Renal pelvis (tissue), 1 donor: ENCODE measurements at regions not wholly inside any gene's neighbourhood (a gene's known extent, or its start where the extent isn't known, plus 50 kb on each side); places are given as distances from the start of the nearest gene placed in this dataset.

Experiments used
- DNase-seq: peaks from one replicate; pipeline ENCODE4 v3.0.0-alpha.2; 2013

DNA sequence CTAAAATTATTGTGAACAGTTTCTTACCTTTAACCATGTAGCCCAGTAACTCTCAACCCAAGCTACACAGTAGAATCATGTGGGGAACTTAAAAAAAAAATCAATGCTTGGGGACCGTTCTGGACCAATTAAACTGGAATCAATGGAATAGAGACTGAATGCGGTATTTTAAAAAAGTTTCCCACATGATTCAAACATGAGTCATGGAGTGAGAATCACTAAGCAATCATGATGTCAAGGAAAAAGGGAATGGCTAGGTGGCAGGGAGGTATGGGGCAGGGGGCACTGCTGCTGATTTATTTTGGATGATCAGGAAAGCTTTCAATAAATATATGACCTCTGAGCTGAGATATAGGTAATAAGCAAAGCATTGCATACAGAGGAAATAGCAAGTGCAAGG is 250.5 kb upstream of the RORA start:
- DNase-seq, result no peak

DNA sequence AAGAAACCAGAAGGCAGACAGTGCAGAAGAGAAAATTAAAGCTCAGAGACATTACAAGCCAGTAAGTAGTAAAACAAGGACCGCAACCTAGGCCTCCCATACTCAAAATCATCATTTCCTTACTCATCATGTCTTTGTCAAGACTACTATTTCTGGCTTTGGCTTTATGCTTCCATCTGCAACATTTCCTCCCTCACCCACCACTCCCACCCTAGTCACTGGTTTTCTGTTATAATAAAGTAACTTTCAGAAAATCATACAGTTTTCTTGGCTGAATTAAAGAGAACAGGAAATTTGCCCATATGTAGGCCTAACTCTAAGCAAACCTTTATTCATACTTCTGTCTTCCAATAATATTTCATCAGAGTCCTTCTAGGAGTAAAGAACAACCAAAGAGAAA is 247.6 kb upstream of the RORA start:
- DNase-seq, result no peak

DNA sequence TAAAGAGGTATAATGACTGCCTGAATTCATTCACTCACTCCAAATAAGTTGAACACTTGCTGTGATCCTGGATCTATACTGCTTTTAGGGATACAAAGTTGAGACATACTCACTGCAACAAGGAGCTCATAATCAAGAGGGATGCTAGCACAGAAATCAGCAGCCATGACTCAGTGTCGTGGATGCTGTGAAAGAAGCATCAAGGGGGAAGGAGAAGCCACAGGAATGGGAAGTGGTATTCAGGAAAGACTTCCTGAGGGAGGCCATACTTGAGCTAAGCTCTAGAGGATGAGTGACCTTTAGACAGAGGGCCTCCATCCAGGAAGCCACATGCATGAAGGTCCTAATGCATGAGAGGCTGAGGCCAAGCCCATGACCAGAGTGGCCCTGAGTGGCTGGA is 245.7 kb upstream of the RORA start:
- DNase-seq, result no peak

DNA sequence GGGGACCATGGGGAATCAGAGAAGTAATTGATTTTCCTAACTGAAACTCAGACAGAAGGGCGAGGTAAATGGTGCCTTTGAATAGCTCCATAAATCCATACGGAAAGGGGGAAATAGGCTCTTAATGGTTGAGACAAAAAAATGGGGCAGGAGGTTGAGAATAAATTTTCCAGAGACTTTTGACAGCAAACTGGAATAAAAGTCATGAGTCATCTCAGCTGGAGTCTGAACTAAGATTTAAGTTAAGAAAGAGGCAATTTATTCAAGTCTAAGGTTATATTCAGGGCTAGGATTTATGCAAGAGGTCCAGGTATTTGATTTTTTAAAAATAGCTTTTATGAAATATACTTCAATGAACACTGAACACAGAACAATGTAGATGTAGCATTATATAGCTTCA is 238.7 kb upstream of the RORA start:
- no peak for DNase-seq

DNA sequence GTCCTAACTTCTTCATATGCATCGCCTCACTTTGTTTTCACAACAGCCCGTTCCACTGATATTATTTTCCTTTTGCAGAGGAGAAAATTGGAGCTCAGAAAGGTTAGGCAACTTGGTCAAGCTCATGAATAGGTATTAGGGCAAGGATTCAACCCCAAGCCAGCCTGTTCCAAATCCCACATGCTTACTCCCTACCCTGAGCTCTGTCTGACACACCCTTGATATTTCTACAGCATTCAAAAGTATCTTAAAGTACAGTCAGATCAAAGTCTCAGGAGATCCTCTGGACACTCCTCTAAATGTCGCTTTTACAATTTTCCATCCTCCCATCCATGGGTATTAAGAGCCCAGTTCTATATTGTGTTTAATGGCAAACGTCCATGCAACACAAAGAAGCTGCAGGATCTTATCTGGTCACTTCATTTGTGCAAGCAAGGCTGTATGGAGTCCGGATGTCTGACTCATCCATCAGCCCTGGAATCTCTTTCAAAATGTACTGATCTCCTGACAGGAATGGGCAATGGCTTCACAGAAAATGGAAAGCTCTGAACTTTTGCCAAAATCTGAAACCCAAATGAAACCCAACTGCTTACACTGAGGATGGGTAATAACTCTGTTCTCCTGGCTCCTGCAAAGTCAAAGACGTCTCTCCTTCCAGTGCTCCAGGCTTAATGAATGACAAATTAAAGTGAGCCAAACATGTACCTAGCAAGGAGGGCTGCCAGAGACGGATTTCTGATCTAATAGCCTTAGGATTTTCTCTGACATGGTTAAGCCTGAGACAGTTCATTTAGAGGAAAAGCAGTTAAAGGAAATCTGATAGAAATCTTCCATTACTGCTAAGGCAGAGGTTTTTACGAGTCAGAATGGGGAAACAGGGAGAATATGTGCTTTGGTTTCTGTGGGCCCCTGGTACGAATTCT is 230.9 kb upstream of the RORA start:
- DNase-seq, result no peak

DNA sequence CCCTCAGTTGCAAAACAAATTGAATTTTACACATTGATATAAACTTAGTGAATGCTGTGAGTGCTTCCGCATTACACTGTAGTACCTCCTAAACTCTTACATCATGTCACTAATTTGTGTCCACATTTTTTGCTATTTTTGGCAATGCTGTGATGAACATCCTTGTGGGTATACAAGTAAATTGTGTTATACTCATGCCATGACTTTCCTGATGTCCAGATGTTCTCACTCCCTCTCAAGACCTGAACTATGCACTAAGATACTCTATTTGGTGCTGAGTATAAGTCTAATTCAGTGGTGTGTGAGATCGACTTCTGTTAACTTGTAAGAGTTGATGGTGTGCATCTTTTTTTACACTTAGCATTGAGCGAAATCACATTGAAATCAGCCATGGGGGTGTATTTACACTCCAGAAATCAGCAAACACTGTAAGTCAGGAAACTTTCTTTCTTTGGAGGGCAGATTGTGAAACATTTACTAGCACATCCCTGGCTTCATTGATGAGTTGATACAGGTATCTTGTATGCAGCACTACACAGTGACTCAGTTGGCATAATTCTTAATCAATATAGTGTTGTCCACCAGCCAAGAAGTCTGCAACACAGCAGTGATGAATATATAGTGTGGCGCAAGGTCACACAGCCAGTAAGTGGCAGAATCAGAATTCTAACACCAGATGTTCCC is 228.1 kb upstream of the RORA start:
- DNase-seq, result no peak

DNA sequence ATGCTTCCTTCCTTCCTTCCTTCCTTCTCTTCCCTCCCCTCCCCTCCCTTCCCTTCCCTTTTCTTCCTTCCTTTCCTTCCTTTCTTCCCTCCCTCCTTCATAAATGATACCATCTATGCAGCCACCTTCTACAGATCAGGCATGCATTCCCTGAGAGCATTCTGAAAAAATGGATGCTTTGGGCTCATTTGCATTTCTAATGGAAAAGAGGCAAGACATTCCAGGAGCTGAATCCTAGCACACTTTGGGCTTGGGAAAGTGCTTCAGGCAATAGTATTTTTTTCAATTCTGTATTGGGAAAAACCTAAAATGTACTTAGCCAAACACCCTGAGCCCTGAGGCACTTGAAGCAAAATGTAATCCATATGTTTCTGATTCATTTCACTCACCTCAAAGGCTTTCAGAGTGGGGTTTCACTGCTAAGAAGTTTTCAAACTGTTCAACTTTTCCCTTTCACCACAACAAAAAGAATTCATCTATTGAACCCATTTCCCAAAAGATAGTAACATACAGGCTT is 220.1 kb upstream of the RORA start:
- DNase-seq, result no peak

DNA sequence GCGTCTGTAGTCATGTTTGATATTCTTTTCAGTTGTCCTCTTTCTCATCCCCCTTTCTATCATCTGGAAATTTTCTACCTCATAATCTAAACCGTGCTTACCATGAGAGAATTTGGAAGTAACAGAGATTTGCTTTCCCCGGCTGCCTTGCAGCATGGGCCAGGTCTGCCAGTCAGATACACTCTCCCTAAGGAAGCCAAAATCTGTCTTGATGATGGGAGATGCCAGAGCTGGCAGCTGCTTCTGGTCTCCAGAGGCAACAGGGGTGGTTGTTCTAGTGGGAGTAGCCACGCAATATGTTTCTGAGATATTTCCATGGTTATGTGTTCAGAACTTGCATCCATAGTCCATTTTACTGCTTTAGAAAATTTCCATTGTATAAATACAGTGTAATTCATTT is 218.9 kb upstream of the RORA start:
- no peak for DNase-seq

DNA sequence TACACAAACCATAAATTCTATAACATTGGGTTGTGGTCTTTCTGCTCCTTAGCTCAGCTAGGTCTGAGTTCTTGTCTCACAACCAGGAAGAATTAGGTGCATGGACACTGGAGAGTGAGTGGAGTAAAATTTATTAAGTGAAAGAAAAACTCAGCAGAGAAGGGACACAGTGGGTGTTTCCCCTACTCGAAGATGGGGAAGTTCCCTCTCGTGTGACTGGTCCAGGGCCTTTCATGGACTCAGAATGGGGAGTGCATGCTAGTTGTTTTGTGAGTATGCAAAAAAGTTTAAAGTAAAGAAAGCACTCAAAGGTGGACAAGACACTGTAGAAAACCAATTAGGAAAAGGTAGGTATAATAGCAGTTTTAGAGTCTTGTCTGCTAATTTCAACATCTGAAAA is 215.5 kb upstream of the RORA start:
- no peak for DNase-seq

DNA sequence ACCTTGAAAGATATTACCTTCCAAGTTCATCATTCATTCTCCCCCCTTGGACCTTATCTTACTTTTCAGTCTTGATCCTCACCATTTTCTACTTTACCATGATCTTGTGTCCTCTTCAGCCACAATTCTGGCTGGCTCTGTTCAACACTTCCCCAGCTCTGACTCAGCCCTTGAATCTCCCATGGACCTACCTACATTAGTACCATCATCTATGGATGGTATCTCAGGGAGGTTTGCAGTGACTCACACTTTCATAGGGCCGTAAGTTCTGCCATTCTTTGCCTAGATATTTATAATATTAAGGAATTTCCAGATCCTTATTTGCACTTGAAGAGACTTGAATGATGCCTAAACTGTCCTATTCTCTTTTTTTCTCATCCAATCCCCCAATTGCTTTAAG is 213.7 kb upstream of the RORA start:
- no peak for DNase-seq

DNA sequence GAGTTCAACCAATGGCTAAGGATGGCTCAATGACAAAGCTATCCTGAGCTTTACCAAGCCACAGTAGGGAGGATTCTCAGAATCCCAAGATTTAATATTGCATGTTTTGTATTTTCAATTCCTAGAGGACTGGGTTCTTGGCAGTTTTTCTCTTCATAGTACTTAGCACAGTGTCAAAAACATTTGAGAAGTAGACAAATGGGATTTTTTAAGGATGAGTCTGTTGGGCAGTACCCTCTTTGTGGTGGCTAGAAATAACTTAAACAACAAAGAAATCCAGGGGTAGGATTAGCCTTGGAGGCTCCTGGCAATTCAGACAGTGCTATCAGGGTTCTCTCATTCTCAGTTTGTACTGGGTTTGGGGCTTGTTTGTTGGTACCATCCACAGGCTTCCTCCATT is 212.8 kb upstream of the RORA start:
- no peak for DNase-seq

DNA sequence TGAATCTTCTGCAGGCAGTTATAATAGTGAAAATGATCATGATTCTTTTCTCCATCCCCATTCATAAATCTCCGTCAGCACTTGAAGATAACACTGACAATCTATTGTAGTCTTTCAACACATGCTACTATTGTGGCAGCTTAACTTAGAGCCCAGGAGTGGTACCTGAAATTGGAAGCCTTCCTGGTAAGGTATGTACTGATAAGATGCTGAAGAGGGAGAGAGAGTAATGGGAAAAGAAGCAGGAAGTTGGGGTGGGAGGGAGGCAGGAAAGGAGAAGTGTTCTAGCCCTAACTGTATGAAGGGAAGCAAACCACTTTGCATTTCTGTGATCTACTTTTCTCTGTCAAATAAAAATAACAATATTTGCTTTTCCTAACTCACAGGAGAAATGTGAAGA is 197.4 kb upstream of the RORA start:
- no peak for DNase-seq

DNA sequence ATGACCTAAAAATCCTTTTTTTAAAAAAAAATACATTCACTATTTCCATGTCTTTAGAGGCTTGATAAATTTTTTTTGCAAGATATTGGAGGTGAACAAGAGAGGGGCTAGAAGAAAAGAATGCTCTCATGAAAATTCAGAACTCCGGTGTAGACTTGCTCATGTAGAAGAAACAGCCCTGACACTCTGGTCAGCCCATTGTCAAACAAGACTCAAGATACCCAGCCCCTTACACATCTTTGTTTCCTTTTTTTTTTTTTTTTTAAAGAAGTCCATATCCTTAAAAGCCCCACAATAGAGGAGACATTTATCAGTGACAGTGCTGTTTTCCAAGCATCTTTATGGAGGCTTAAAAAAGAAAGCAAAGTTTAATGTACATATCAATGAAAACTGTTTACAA is 196.8 kb upstream of the RORA start:
- DNase-seq, result no peak

DNA sequence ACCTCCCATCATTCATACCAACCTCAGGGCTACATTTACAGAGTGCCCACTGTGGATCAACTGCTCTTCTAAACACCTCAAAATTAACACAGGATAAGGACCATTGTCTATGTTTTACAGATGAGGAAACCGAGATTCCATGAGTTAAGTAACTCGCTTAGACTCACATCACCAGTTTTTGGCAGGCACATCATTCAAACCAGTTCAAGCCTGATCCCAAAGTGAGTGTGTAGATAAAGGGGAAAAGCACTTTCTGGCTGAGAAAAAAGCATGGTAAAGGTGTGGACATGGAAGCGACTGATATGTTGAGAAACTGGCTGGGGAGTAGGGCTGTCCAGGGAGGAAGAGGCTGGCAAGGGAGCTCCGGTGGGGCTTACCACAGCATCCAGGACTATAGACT is 193.7 kb upstream of the RORA start:
- no peak for DNase-seq

DNA sequence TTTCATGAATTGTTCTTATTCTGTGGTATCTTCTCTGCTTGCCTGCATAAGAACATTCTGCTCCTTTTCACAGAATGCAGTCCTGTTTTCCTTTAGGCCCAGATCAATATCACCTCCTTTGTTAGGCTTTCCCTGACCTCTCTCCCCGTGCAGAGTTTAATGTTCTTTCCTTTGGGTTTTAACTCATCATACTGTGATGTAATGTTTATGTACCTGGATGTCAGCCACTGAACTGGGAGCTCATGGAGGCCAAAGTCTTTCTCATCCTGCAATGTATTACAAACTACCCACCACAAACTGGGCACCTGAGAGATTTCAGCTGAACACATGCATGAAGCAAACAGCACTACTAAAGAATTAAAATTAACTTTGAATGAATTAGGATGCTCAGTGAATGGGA is 192.8 kb upstream of the RORA start:
- no peak for DNase-seq

DNA sequence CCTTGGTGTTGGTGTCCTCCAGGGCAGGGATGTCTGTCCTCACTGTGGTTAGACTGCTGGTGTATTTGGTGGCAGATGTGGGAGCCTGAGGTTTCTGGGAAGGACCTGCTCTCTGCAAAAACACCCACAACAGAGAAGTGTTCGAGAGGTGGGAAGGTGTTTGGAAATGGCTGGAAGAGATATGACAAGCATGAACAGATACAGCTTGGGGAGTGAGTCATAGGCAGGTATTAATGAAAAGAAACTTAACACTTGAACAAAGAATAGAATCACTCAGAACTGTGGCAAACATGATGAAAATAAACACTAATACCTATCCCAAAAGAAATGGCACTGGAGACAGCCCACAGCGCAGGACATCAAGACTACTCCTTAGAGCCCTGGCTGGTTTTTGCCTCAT is 192.4 kb upstream of the RORA start:
- no peak for DNase-seq

DNA sequence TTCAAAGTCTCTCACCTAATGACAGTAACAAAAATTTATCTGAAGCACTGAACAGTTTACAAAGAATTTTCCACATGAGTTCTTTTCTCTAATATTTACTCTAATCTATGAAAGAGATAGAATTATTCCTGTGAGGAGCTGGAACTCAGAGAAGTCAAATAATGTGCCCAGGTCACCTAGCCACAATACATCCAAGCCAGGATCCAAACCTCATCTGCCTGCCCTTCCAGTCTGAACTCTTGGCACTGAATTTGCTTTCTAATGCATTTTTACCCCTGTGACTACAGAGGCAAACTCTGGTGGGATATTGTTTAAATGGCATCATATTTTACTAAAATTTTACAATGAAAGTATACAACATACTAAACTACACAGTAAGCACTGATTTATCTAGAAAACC is 191.4 kb upstream of the RORA start:
- DNase-seq, result no peak

DNA sequence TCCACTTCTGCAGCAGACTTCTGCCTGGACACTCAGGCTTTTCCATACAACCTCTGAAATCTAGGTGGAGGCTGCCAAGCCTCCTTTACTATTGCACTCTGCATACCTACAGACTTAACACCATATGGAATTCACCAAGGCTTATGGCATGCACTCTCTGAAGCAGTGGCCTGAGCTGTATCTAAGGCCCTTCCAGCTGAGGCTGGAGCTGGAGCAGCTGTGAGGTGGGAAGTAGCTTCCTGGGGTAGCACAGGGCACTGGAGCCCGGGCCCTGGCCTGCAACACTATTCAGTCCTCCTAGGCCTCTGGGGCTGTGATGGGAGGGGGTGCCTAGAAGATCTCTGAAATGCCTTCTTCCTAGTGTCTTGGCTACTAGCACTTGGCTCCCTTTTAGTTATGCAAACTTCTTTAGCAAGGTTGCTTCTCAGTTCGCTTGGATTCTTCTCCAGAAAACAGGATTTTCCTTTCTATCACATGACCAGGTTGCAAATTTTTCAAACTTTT is 186.6 kb upstream of the RORA start:
- DNase-seq, result no peak

DNA sequence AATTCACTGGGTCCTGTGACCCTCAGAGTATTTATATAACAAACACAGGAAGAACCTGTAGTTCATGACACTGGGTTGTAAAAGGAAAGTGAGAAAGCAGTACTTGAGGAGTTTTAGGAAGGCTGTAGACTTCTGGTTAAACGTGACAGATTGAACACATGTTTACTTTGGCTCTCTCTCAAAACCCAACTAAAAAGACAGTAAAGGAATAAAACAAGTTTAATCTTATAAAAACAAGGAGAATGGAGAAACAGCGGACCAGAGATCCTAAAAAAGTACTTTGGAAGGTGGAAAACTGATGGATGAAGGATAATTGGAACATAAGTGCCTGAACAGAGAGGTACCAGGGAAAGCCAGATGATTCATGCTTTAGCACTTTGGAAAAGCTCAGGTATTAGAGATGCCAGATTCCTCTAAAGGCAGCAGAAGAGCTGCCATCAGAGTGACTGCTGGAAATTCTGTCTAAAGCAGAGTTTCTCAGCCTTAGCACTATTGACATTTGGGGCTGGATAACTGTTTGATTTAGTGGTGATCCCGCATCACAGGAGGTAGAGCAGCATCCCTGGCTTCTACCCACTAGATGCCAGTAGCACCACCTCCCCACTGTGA is 182.9 kb upstream of the RORA start:
- peak; percentile 12 for DNase-seq

DNA sequence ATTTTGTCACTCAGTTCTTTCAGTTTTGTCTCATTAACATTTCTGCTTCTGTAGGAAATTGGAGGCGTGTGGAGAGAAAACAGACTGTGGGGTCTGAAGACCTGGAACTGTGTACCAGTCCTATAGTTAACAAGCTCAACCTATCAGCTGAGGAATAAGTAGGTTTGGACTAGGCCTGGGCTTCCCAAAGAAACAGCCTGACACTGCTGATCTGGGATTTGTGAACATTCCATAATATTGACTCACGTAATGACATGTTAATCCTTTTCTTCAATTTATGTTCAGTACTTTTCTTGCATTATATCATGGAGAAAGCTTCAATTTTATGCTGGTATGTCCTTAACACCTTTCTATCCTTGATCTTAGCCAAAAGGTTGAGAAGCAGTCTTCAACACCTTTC is 181.6 kb upstream of the RORA start:
- DNase-seq, result no peak

DNA sequence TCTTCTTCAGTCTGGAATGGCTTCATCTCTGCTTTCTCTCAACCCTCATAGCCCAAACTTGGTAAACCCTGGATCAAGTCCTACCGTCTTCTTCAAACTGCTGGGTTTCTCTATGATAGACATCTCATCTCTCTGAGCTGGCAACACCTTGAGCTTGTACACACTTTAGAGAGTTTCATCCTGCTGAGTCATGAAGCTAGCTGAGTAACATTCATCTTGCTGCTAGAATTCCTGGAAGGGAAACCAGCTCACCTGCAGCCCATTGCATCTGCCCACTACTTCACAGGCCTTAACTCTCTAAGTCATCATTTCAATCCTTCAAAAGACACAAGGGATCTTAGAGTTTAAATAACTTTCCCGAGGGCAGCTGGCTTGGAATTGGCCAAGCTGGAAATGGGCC is 175.5 kb upstream of the RORA start:
- no peak for DNase-seq

DNA sequence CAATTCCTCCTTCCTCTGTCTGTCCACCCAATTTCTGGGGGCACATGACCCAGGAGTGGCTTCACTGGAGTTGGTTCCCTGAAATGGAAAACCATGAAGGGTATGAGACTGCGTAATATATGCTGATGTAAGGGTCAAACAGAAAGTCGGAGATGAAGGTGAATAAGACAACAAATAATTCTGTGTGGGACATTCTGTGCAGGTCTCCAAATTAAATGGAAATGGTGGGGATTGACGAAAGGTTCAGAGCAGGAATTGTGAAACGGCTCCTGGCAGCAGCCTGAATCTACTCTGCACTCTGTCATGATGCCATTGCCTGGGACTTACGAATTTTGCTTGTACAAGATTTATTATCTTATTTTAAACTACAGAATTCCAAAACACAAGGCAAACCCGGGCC is 174.8 kb upstream of the RORA start:
- no peak for DNase-seq
